Globus pallidus (tissue), 1 donor: ENCODE measurements at regions not wholly inside any gene's neighbourhood (a gene's known extent, or its start where the extent isn't known, plus 50 kb on each side); places are given as distances from the start of the nearest gene placed in this dataset.

ENCODE experiments used
- DNase-seq: peaks from one replicate; pipeline ENCODE4 v3.0.0-alpha.2; 2015; ENCODE audit warnings: low spot score

- no peak for DNase-seq
Observed at GRCh38 chr11:34564406-34564805, 50.8 kb upstream of the ELF5 start.

GRCh38 chr11:34564807-34565241 lies 51.2 kb upstream of the ELF5 start:
- peak; percentile 67 for DNase-seq

GRCh38 chr11:34565417-34566207 lies 52.0 kb upstream of the ELF5 start:
- DNase-seq = no peak

- no peak for DNase-seq
Observed at GRCh38 chr11:34566208-34566551, 52.6 kb upstream of the ELF5 start.

- no peak for DNase-seq
Observed at GRCh38 chr11:34566736-34567135, 53.1 kb upstream of the ELF5 start.

GRCh38 chr11:34567733-34568132 lies 53.2 kb upstream of the EHF start:
- no peak for DNase-seq

GRCh38 chr11:34570584-34570983 lies 50.3 kb upstream of the EHF start:
- DNase-seq = no peak
